Nephron progenitor cell (in vitro differentiated cells): ENCODE measurements at regions not wholly inside any gene's neighbourhood (a gene's known extent, or its start where the extent isn't known, plus 50 kb on each side); places are given as distances from the start of the nearest gene placed in this dataset.

ENCODE experiments used
- DNase-seq: peaks from one replicate; pipeline ENCODE4 v3.0.0; 2021
- H3K27ac Mint-ChIP-seq: 2 replicates; pipeline ENCODE4 v1.8.0; 2021; ENCODE audit warnings: mild to moderate bottlenecking, moderate library complexity, mixed read lengths
- H3K27me3 Mint-ChIP-seq: 2 replicates; pipeline ENCODE4 v1.8.0; 2021; ENCODE audit warnings: mild to moderate bottlenecking, low read depth, mixed read lengths; ENCODE audit not compliant: poor library complexity
- H3K36me3 Mint-ChIP-seq: 2 replicates; pipeline ENCODE4 v1.8.0; 2021; ENCODE audit warnings: low read depth, mixed read lengths
- H3K4me1 Mint-ChIP-seq: 2 replicates; pipeline ENCODE4 v1.8.0; 2021; ENCODE audit warnings: mixed read lengths
- H3K4me3 Mint-ChIP-seq: 2 replicates; pipeline ENCODE4 v1.8.0; 2021; ENCODE audit warnings: mild to moderate bottlenecking, moderate library complexity, mixed read lengths
- H3K9me3 Mint-ChIP-seq: 2 replicates; pipeline ENCODE4 v1.8.0; 2021; ENCODE audit warnings: mild to moderate bottlenecking, moderate library complexity, mixed read lengths
- CTCF ChIP-seq: fragments of 200-600 bp; sonication (generic); IDR thresholded peaks from 2 replicates; pipeline ENCODE4 v1.5.0; 2021; ENCODE audit warnings: antibody characterized with exemption

GRCh38 chr2:185347445-185347844 is 391.2 kb upstream of the FSIP2 start:
- H3K36me3 Mint-ChIP-seq = no peaks in the 10 kb centered on the region
- no peaks in the 10 kb centered on the region for H3K27me3 Mint-ChIP-seq
- no peaks in the 10 kb centered on the region for H3K9me3 Mint-ChIP-seq
- DNase-seq = no peak
- H3K4me1 Mint-ChIP-seq = no peaks in the 10 kb centered on the region
- TF ChIP-seq CTCF = no peak
- H3K4me3 Mint-ChIP-seq = no peak overlapping the region
- H3K27ac Mint-ChIP-seq = no peak overlapping the region

GRCh38 chr2:185360776-185361175 is 377.8 kb upstream of the FSIP2 start:
- Mint-ChIP-seq H3K9me3 (no peaks in the 10 kb centered on the region), H3K36me3 (no peaks in the 10 kb centered on the region), H3K27ac (no peak overlapping the region), H3K4me1 (no peaks in the 10 kb centered on the region), H3K4me3 (no peak overlapping the region), H3K27me3 (peaks cover 3% of the 10 kb centered on the region)
- no peak for TF ChIP-seq CTCF
- no peak for DNase-seq

GRCh38 chr2:185372188-185372587 is 366.4 kb upstream of the FSIP2 start:
- no peak overlapping the region for H3K27ac Mint-ChIP-seq
- no peak for TF ChIP-seq CTCF
- no peaks in the 10 kb centered on the region for H3K4me1 Mint-ChIP-seq
- no peaks in the 10 kb centered on the region for H3K27me3 Mint-ChIP-seq
- no peak for DNase-seq
- no peaks in the 10 kb centered on the region for H3K9me3 Mint-ChIP-seq
- no peaks in the 10 kb centered on the region for H3K36me3 Mint-ChIP-seq
- H3K4me3 Mint-ChIP-seq = no peak overlapping the region

GRCh38 chr2:185373229-185373628 is 365.4 kb upstream of the FSIP2 start:
- Mint-ChIP-seq H3K4me1 (no peaks in the 10 kb centered on the region), H3K9me3 (no peaks in the 10 kb centered on the region), H3K4me3 (no peak overlapping the region), H3K27me3 (no peaks in the 10 kb centered on the region), H3K27ac (no peak overlapping the region), H3K36me3 (no peaks in the 10 kb centered on the region)
- no peak for TF ChIP-seq CTCF
- DNase-seq = no peak

GRCh38 chr2:185374878-185375277 is 363.7 kb upstream of the FSIP2 start:
- no peaks in the 10 kb centered on the region for H3K9me3 Mint-ChIP-seq
- H3K36me3 Mint-ChIP-seq = no peaks in the 10 kb centered on the region
- DNase-seq = no peak
- no peaks in the 10 kb centered on the region for H3K27me3 Mint-ChIP-seq
- TF ChIP-seq CTCF = no peak
- H3K4me3 Mint-ChIP-seq = no peak overlapping the region
- no peaks in the 10 kb centered on the region for H3K4me1 Mint-ChIP-seq
- H3K27ac Mint-ChIP-seq = no peak overlapping the region

GRCh38 chr2:185375731-185376130 is 362.9 kb upstream of the FSIP2 start:
- TF ChIP-seq CTCF = no peak
- no peak overlapping the region for H3K4me3 Mint-ChIP-seq
- H3K9me3 Mint-ChIP-seq = no peaks in the 10 kb centered on the region
- DNase-seq = no peak
- no peaks in the 10 kb centered on the region for H3K27me3 Mint-ChIP-seq
- H3K27ac Mint-ChIP-seq = no peak overlapping the region
- no peaks in the 10 kb centered on the region for H3K4me1 Mint-ChIP-seq
- H3K36me3 Mint-ChIP-seq = no peaks in the 10 kb centered on the region
